GM12873 (cell line): ENCODE measurements at regions not wholly inside any gene's neighbourhood (a gene's known extent, or its start where the extent isn't known, plus 50 kb on each side); places are given as distances from the start of the nearest gene placed in this dataset.

Experiments
- TF ChIP-seq, protein P1 (sequence below): IDR thresholded peaks from 2 replicates; pipeline ENCODE4 v1.5.1; 2012; ENCODE audit warnings: low read depth, mild to moderate bottlenecking, moderate library complexity, low read length, control low read depth; ENCODE audit not compliant: insufficient read depth; ENCODE audit errors: missing control alignments

DNA sequence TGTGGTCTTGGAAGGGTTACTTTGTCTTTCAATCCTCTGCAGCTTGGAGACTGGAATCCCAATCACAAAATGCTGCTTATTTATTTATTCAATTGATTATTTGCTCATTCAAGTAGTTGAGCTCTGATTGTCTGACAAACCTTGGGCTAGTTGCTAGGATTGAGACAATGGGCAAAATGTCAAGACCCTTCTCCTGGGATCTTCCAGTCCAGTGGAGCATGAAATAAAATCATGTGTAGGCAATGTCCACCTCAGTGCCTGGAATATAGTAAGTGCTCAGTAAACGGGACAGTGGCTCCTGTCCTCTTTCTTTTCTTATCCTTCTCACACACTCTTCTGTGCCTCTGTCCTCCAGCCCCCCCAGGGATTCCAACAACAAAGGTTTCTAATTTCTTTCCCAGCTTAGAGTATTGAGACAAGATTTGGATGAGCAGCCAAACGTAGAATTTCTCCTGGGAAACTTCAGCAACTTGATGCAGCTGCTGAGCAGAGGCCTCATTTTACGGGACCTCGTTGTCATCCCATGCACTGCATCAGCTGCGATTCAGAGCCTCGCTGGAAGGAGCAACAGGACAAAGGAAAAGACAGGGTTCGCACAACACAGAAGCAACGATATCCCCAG is 545.0 kb downstream of the SOX11 start:
- TF ChIP-seq, protein P1, sequence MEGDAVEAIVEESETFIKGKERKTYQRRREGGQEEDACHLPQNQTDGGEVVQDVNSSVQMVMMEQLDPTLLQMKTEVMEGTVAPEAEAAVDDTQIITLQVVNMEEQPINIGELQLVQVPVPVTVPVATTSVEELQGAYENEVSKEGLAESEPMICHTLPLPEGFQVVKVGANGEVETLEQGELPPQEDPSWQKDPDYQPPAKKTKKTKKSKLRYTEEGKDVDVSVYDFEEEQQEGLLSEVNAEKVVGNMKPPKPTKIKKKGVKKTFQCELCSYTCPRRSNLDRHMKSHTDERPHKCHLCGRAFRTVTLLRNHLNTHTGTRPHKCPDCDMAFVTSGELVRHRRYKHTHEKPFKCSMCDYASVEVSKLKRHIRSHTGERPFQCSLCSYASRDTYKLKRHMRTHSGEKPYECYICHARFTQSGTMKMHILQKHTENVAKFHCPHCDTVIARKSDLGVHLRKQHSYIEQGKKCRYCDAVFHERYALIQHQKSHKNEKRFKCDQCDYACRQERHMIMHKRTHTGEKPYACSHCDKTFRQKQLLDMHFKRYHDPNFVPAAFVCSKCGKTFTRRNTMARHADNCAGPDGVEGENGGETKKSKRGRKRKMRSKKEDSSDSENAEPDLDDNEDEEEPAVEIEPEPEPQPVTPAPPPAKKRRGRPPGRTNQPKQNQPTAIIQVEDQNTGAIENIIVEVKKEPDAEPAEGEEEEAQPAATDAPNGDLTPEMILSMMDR: no peak

- TF ChIP-seq, protein P1: no peak
These were observed 557.4 kb downstream of the SOX11 start for GRCh38 chr2:6249557-6249956.

- TF ChIP-seq, protein P1: no peak
These were observed 562.3 kb downstream of the SOX11 start for GRCh38 chr2:6254441-6254840.

- TF ChIP-seq, protein P1: no peak
These were observed 572.0 kb downstream of the SOX11 start for GRCh38 chr2:6264198-6264597.

DNA sequence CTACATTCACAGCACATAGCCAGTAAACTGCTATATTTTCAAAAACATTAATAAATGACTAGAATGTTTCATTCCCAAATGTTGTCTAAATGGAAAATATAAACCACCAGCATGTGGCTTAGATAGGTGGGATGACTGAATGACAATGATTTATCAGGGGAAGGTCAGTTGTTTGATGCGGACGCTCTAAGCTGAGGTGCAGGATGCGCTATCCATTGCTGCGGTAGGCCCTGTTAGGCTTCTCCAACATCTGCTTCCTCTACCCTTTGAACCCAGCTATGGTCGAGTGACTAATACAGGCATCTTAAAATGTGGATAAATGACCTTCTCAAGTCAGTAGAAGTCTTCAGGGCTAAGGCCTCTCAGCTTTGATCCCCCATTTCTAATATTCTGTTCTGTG is 584.2 kb downstream of the CMPK2 start:
- TF ChIP-seq, protein P1: no peak

DNA sequence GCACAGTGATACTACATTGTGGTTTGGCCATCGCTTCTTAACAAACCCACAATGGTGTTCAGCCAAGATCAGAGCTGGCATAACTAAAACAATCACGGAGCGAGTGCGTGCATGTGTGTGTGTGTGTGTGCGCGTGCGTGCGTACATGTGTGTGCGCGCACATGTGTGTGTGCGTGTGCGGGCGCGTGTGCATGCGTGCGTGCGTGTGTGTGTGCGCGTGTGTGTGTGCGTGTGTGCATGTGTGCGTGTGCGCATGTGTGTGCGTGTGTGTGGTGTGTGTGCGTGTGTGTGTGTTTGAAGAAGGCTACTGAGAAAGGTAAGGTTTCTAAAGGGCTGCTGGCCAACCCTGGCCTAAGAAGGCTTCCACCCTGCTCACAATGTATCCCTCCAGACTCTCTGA is 582.4 kb downstream of the CMPK2 start:
- TF ChIP-seq, protein P1: no peak

GRCh38 chr2:6287406-6287805 is 578.3 kb downstream of the CMPK2 start:
- TF ChIP-seq, protein P1: no peak
